ENCODE measurements at regions not wholly inside any gene's neighbourhood (a gene's known extent, or its start where the extent isn't known, plus 50 kb on each side); places are given as distances from the start of the nearest gene placed in this dataset.

DNA sequence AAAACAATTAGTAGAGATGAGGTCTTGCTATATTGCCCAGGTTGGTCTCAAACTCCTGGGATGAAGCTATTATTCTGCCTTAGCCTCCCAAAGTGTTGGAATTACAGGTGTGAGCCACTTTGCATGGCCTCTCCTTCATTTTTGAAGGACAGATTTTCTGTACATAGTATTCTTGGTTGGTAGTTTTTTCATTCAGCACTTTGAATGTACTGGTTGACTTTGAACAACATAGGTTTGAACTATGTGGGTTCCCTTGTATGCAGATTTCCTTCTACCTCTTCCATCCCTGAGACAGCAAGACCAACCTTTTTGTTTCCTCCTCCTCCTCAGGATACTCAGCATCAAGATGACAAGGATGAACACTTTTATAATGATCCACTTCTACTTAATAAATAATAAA lies 436.4 kb downstream of the QKI start:
- TF ChIP-seq ARNTL (CRISPR knock-in tag; IDR thresholded peaks at IDR 0.05; ENCODE audit: borderline replicate concordance, low read depth) (no peak), ESRRG (CRISPR knock-in tag; IDR thresholded peaks at IDR 0.05) (no peak), BACH2 (CRISPR knock-in tag; IDR thresholded peaks at IDR 0.05; ENCODE audit: borderline replicate concordance) (no peak), GLIS3 (CRISPR knock-in tag; IDR thresholded peaks at IDR 0.05) (no peak), RARB (CRISPR knock-in tag; IDR thresholded peaks at IDR 0.05) (no peak), ZFP30 (CRISPR knock-in tag; IDR thresholded peaks at IDR 0.05) (no peak)
- TF ChIP-seq, protein P1, sequence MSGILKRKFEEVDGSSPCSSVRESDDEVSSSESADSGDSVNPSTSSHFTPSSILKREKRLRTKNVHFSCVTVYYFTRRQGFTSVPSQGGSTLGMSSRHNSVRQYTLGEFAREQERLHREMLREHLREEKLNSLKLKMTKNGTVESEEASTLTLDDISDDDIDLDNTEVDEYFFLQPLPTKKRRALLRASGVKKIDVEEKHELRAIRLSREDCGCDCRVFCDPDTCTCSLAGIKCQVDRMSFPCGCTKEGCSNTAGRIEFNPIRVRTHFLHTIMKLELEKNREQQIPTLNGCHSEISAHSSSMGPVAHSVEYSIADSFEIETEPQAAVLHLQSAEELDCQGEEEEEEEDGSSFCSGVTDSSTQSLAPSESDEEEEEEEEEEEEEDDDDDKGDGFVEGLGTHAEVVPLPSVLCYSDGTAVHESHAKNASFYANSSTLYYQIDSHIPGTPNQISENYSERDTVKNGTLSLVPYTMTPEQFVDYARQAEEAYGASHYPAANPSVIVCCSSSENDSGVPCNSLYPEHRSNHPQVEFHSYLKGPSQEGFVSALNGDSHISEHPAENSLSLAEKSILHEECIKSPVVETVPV (CRISPR knock-in tag; IDR thresholded peaks at IDR 0.05), result no peak
- TF ChIP-seq, protein P2, sequence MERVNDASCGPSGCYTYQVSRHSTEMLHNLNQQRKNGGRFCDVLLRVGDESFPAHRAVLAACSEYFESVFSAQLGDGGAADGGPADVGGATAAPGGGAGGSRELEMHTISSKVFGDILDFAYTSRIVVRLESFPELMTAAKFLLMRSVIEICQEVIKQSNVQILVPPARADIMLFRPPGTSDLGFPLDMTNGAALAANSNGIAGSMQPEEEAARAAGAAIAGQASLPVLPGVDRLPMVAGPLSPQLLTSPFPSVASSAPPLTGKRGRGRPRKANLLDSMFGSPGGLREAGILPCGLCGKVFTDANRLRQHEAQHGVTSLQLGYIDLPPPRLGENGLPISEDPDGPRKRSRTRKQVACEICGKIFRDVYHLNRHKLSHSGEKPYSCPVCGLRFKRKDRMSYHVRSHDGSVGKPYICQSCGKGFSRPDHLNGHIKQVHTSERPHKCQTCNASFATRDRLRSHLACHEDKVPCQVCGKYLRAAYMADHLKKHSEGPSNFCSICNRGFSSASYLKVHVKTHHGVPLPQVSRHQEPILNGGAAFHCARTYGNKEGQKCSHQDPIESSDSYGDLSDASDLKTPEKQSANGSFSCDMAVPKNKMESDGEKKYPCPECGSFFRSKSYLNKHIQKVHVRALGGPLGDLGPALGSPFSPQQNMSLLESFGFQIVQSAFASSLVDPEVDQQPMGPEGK (CRISPR knock-in tag; IDR thresholded peaks at IDR 0.05; ENCODE audit: borderline replicate concordance), result no peak
- TF ChIP-seq, protein P3, sequence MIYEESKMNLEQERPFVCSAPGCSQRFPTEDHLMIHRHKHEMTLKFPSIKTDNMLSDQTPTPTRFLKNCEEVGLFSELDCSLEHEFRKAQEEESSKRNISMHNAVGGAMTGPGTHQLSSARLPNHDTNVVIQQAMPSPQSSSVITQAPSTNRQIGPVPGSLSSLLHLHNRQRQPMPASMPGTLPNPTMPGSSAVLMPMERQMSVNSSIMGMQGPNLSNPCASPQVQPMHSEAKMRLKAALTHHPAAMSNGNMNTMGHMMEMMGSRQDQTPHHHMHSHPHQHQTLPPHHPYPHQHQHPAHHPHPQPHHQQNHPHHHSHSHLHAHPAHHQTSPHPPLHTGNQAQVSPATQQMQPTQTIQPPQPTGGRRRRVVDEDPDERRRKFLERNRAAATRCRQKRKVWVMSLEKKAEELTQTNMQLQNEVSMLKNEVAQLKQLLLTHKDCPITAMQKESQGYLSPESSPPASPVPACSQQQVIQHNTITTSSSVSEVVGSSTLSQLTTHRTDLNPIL (CRISPR knock-in tag; IDR thresholded peaks at IDR 0.05; ENCODE audit: low read depth), result no peak
- TF ChIP-seq, protein P4, sequence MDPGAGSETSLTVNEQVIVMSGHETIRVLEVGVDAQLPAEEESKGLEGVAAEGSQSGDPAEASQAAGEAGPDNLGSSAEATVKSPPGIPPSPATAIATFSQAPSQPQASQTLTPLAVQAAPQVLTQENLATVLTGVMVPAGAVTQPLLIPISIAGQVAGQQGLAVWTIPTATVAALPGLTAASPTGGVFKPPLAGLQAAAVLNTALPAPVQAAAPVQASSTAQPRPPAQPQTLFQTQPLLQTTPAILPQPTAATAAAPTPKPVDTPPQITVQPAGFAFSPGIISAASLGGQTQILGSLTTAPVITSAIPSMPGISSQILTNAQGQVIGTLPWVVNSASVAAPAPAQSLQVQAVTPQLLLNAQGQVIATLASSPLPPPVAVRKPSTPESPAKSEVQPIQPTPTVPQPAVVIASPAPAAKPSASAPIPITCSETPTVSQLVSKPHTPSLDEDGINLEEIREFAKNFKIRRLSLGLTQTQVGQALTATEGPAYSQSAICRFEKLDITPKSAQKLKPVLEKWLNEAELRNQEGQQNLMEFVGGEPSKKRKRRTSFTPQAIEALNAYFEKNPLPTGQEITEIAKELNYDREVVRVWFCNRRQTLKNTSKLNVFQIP (CRISPR knock-in tag; IDR thresholded peaks at IDR 0.05; ENCODE audit: borderline replicate concordance, low read depth), result no peak
- TF ChIP-seq, protein P5, sequence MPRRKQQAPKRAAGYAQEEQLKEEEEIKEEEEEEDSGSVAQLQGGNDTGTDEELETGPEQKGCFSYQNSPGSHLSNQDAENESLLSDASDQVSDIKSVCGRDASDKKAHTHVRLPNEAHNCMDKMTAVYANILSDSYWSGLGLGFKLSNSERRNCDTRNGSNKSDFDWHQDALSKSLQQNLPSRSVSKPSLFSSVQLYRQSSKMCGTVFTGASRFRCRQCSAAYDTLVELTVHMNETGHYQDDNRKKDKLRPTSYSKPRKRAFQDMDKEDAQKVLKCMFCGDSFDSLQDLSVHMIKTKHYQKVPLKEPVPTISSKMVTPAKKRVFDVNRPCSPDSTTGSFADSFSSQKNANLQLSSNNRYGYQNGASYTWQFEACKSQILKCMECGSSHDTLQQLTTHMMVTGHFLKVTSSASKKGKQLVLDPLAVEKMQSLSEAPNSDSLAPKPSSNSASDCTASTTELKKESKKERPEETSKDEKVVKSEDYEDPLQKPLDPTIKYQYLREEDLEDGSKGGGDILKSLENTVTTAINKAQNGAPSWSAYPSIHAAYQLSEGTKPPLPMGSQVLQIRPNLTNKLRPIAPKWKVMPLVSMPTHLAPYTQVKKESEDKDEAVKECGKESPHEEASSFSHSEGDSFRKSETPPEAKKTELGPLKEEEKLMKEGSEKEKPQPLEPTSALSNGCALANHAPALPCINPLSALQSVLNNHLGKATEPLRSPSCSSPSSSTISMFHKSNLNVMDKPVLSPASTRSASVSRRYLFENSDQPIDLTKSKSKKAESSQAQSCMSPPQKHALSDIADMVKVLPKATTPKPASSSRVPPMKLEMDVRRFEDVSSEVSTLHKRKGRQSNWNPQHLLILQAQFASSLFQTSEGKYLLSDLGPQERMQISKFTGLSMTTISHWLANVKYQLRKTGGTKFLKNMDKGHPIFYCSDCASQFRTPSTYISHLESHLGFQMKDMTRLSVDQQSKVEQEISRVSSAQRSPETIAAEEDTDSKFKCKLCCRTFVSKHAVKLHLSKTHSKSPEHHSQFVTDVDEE (CRISPR knock-in tag; IDR thresholded peaks at IDR 0.05), result no peak

Data from SK-N-SH treated with all-trans-retinoic acid at 6 μM for 48 hours (cell line).